ENCODE measurements at regions not wholly inside any gene's neighbourhood (a gene's known extent, or its start where the extent isn't known, plus 50 kb on each side); places are given as distances from the start of the nearest gene placed in this dataset.

DNA sequence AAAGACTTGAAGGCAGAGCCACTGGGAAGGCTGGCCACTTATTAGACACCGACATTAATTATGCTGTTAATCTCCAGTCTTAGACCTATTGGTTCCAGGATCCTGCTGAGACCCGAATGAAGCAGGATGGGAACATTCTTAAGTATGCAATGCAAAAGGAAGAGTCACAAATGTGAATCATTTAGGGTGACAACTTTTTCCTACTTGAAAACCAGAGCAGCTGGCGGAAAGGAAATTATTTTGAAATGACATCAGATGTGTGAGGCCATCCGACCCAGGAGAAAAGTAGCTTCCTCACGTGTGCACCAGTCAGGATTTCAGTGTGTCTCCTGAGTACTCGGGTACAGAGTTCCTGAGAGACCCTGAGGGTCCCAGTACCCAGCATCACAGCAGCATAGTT lies 222.9 kb upstream of the NCKAP5 start:
- no peak for TF ChIP-seq CTCF (IDR thresholded peaks at IDR 0.05; ENCODE audit: low read depth, low read length)
- TF ChIP-seq POLR2A (IDR thresholded peaks at IDR 0.05; ENCODE audit: extremely low read depth, insufficient read length), result no peak
- no peak for TF ChIP-seq MAX (IDR thresholded peaks at IDR 0.05; ENCODE audit: low read depth, low read length)

All from NB4 (cell line).